ACHN (cell line): ENCODE measurements at regions not wholly inside any gene's neighbourhood (a gene's known extent, or its start where the extent isn't known, plus 50 kb on each side); places are given as distances from the start of the nearest gene placed in this dataset.

Source experiments
- DNase-seq: peaks from one replicate; pipeline ENCODE4 v3.0.0-alpha.2; 2015
- in situ Hi-C: cut with HindIII; loops from 2 replicates; pipeline ENCODE4 v1.10.0; 2017; ENCODE audit warnings: low sequenced_read_pairs, low pct_ligation_motif_present, low pct_unique_long_range_greater_than_20kb

DNA sequence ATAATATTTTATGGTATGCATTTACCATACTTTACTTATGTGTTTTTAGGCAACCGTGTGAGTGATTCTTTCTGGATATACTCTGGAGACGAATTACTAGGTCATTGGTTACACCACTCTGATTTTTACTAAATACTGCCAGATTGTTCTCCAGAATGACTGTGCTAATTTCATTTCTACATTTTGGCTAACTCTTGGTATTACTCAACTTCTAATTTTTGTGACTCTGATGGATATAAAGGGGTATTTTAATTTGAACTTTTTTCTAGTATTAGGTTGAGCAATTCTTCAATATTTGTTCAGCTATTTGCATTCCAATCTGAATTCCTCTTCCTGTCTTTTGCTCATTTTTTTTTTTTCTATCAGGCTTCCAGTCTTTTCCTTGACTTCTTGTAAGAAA lies 223.6 kb downstream of the MDFIC start:
- DNase-seq: no peak
- in situ Hi-C loops: no loop called here

DNA sequence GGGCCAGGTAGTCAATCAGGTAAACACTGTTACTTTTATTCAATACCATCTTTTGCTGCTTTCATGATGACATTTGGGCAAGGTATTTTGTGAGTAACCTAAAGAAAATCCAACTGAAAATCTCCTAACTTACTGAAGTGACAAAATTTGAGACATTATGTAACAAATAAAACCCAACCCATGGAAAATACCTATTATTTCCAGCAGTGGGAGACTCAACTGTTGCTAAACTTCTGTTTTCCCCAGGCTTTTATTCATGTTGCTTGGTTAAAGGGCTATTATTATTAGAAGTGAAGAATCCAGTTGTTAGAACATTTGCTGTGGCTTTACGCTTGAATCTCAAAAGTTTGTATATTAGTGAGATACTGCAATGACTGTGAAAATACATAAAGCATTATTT lies 215.9 kb downstream of the MDFIC start:
- DNase-seq: no peak
- in situ Hi-C loops: no loop called here

- in situ Hi-C loops: no loop called here
- no peak for DNase-seq
These were observed 215.0 kb downstream of the MDFIC start for GRCh38 chr7:115136796-115137443.

GRCh38 chr7:115135769-115136410 lies 214.0 kb downstream of the MDFIC start:
- DNase-seq: no peak
- in situ Hi-C loops: no loop called here

DNA sequence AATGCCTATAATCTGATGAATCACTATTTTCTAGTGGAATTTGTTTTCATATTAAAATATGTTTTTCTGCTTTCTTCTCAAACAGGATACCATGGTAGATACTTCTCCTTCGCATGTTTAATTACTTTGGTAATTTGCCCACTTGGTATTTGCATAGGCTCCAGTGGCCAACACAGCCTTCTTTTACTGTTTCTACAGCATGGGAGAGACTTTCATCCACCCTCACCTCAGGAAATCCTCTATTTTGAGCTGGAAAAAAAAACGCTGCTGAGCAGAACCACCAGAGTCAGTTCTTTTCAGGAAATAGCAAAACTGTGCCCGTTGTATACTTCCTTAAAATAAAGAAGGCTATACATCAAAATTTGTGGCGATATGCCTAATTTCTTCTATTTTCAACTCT lies 213.3 kb downstream of the MDFIC start:
- DNase-seq: no peak
- in situ Hi-C loops: no loop called here

GRCh38 chr7:115133248-115133647 lies 211.4 kb downstream of the MDFIC start:
- in situ Hi-C loops: no loop called here
- DNase-seq: no peak

- DNase-seq: no peak
- in situ Hi-C loops: no loop called here
These were observed 210.2 kb downstream of the MDFIC start for GRCh38 chr7:115132096-115132495.

DNA sequence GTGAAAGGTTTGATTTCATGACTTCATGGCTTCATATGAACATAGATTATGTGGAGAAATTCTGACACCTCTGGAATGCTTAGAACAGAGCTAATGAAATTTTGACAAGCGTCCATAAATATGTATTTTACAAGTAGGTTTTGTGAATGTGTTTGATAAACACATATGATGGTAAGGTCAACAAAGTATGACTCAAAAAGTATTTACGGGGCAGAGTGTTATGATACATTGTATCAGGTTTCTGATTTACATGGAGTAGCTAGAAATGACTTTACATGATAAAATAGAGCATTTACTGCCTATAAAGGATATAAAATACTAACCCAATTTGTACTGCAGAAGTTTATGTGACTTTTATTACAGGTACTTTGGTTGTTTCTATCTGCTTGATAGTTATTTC lies 206.3 kb downstream of the MDFIC start:
- DNase-seq: no peak
- in situ Hi-C loops: no loop called here

DNA sequence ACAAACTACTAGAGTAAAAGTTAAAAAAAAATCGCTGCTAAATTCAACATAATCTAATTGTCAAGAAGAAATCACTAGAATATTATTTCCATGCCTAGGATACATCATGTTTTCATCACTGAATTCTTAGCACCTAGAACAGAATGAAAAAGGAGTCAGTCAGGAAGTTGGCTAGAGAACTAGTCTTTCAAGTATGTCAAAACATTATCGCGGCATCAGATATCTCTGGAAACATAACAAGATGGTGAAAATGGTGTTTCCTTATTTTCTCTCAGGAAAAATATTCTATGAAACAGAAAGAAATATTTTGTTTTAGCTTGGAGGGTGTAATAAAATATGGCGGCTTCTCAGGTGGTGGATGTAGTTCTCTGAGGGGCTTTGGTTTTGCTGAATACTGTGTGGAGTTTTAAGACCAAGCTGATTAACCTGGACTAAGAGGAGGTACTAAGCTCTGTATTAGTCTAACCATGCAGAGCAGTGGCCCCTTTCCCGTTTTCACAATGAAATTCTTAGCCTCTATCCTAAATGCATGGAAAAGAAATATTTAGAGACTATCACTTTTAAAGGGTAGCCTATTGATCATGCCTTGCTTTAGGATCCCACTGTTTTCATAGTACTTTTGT lies 205.6 kb downstream of the MDFIC start:
- in situ Hi-C loops: no loop called here
- no peak for DNase-seq

DNA sequence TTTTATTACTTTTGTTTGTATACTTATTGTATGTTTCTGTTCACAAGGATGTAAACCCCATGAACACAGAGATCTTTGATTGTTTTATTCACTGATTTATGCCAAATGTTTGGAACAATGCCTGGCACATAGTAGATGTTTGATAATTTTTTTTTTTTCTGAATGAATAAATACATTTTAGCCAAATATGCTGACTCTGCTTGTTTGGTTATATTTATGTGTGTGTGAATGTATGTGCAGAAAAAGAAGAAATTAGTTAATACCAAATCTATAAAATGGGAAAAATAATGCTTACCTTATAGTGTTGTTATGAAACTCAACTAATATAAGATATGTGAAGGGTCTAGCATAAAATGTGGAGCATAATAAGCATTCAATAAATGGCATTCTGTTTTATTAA lies 203.9 kb downstream of the MDFIC start:
- in situ Hi-C loops: no loop called here
- DNase-seq: no peak

DNA sequence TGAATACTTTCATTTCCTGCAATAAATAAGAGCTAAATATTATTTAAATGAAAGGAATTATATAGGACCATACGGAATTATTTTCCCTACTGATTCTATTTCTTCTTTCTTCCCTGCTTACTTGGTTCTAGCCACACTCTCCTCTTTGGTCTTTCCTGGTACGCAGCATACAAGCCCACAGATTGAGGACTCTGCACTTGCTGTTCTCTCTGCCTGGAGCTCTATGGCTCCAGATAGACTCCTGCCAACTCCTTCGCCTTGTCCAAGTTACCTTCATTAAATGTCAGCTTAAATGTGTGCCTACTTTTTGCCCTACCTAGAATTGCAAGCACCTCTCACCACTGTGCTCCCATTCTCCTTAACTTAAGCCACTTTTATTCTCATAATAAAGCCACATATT lies 203.4 kb downstream of the MDFIC start:
- no peak for DNase-seq
- in situ Hi-C loops: no loop called here

- in situ Hi-C loops: no loop called here
- no peak for DNase-seq
These were observed 202.6 kb downstream of the MDFIC start for GRCh38 chr7:115124409-115124939.

DNA sequence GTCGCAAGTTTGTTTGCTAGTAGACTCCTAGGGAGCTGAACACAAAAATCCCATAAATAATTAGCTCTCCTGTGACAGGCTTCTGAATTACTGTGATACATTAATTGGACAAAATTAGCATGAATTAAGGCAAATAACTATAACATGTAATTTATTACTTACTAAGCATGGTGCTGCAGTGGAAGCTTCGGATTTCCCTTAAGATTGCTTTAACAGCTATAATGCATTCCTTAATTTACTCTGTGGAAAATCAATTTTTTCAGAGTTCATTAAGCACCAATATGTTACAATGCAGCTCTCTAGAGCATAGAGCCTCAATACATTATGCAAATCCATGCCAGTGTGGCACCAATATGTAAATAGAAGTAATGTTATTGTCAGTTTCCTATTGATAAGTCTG lies 201.5 kb downstream of the MDFIC start:
- in situ Hi-C loops: no loop called here
- no peak for DNase-seq

DNA sequence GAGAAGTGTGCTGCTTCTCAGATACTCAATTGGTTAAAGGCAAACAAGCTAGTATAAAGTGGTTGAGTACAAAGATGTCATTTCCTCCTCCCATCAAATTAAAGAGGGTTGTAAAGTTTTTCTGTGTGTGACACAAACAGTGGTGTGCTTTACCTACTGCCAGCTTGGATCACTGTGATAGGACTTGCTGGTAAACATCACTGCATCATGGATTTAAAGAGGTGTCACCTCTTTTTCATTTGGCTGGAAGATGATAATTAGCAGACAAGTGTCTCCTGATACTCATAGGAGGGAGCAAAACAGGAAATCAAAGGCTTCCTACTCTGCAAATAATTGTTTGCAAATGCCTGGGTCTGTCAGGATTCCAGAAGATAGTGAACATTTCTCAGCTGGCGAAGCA lies 200.5 kb downstream of the MDFIC start:
- no peak for DNase-seq
- in situ Hi-C loops: no loop called here

- in situ Hi-C loops: no loop called here
- peak; percentile 22 for DNase-seq
These were observed 195.9 kb downstream of the MDFIC start for GRCh38 chr7:115117748-115118147.

- DNase-seq: peak; percentile 81
- in situ Hi-C loops: no loop called here
These were observed 195.2 kb downstream of the MDFIC start for GRCh38 chr7:115116773-115117715.

DNA sequence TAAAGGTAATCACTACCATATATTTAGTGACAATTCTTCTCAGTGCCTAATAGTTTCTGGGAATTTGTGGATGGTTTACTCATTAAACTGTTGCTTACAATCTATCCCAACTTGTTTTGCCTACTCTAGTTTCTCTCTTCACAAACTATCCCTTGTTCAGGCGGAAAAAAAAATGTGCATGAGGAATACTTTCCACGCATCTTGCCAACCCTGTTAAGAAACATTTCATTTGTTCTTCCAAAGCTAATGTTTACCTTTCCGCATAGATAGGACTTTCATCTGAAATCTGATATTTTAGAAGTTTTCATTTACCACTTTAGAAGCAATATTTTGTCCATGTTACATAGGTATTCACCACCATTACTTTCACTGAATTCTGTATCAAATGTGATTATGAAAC lies 191.9 kb downstream of the MDFIC start:
- no peak for DNase-seq
- in situ Hi-C loops: no loop called here

- DNase-seq: no peak
- in situ Hi-C loops: no loop called here
These were observed 191.2 kb downstream of the MDFIC start for GRCh38 chr7:115113131-115113530.

DNA sequence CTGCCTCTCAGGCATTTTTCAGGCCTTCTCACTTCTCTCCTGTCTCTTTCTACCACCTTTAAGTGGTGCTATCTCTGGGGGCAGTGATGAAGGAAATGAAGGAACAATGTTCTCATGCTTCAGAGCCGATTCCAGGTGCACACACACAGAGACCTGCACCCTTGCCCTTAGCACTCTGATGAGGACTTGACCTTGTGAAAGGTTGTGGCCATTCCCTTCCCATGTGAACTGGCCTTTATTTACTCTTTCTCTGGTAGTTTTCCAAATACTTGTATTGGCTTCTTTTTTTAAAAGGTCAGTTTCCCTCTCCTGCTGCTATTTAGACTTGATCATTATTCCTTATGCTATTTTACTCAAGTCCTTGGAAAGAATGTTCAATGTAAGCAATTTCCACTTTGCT lies 188.6 kb downstream of the MDFIC start:
- in situ Hi-C loops: no loop called here
- no peak for DNase-seq
